IMR-90 (cell line): ENCODE measurements at regions not wholly inside any gene's neighbourhood (a gene's known extent, or its start where the extent isn't known, plus 50 kb on each side); places are given as distances from the start of the nearest gene placed in this dataset.

Experiments
- BHLHE40 ChIP-seq: fragments of 150-350 bp; IDR thresholded peaks from 2 replicates; pipeline ENCODE4 v1.6.1; 2016; ENCODE audit warnings: mild to moderate bottlenecking, low read depth, low read length
- CEBPB ChIP-seq: IDR thresholded peaks from 2 replicates; pipeline ENCODE4 v1.6.1; 2012; ENCODE audit warnings: low read depth, low read length, improper control_type of control experiment
- CHD1 ChIP-seq: IDR thresholded peaks from 2 replicates; pipeline ENCODE4 v1.6.1; 2012; ENCODE audit warnings: low read depth, low read length, improper control_type of control experiment
- MXI1 ChIP-seq: IDR thresholded peaks from 2 replicates; pipeline ENCODE4 v1.6.1; 2012; ENCODE audit warnings: low read depth, mild to moderate bottlenecking, low read length, moderate library complexity, borderline replicate concordance
- POLR2A ChIP-seq: IDR thresholded peaks from 2 replicates; pipeline ENCODE4 v1.6.1; 2012; ENCODE audit warnings: mild to moderate bottlenecking, low read depth, low read length
- RAD21 ChIP-seq: IDR thresholded peaks from 2 replicates; pipeline ENCODE4 v1.6.1; 2012; ENCODE audit warnings: low read length, improper control_type of control experiment
- RCOR1 ChIP-seq: IDR thresholded peaks from 2 replicates; pipeline ENCODE4 v1.6.1; 2012; ENCODE audit warnings: mild to moderate bottlenecking, low read length, improper control_type of control experiment; ENCODE audit not compliant: insufficient replicate concordance
- RFX5 ChIP-seq: IDR thresholded peaks from 2 replicates; pipeline ENCODE4 v1.8.0; 2012; ENCODE audit warnings: low read depth, mild to moderate bottlenecking, low read length, moderate library complexity
- SMC3 ChIP-seq: fragments of 150-350 bp; IDR thresholded peaks from 2 replicates; pipeline ENCODE4 v1.6.1; 2016; ENCODE audit warnings: low read depth, mild to moderate bottlenecking, antibody characterized with exemption, low read length, moderate library complexity
- TF ChIP-seq, protein P1 (sequence below): conservative IDR thresholded peaks from 2 replicates; pipeline ENCODE4 v1.5.1; 2012; ENCODE audit warnings: mild to moderate bottlenecking, low read depth, low read length, improper control_type of control experiment
- TF ChIP-seq, protein P2 (sequence below): fragments of 150-350 bp; IDR thresholded peaks from 2 replicates; pipeline ENCODE4 v1.6.1; 2016; ENCODE audit warnings: low read depth, mild to moderate bottlenecking, low read length, moderate library complexity, borderline replicate concordance
- TF ChIP-seq, protein P3 (sequence below): fragments of 150-350 bp; IDR thresholded peaks from 2 replicates; pipeline ENCODE4 v1.6.1; 2017; ENCODE audit warnings: mild to moderate bottlenecking, antibody characterized with exemption, low read length, low read depth

DNA sequence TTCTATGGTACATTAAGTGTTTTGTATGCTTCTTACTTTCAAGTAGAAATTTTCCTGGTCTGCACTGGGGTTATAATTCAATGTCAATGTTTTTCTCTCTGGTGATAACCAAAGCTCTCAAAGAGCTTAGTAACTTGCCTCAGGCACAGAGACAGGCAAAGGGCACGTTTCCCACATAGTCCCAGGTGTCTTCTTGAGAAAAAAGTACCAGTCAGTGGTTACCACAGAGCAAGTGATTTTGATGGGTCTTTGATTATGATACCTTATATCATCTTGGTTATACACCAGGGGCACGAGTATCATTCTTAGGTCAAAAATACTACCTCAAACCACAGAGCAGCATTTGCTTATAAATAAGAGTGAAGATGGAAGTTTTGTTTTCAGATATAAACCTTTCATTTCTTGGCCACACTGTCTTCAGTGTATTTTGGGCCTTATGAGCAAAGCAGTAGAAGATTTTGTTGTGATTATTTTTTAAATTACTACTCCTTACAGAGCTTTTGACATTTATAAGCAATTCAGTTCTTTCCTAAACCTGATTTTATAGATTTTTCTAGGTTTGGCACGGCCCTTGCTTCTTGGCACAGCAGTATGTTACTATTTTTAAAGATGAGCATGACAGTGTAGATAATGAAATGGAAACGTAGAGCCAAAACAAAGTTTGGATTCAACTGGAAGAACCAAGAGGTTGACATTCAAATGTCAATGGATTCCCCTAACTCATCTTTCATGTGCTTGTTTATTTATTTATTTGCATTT lies 85.3 kb upstream of the TLL1 start:
- TF ChIP-seq, protein P1, sequence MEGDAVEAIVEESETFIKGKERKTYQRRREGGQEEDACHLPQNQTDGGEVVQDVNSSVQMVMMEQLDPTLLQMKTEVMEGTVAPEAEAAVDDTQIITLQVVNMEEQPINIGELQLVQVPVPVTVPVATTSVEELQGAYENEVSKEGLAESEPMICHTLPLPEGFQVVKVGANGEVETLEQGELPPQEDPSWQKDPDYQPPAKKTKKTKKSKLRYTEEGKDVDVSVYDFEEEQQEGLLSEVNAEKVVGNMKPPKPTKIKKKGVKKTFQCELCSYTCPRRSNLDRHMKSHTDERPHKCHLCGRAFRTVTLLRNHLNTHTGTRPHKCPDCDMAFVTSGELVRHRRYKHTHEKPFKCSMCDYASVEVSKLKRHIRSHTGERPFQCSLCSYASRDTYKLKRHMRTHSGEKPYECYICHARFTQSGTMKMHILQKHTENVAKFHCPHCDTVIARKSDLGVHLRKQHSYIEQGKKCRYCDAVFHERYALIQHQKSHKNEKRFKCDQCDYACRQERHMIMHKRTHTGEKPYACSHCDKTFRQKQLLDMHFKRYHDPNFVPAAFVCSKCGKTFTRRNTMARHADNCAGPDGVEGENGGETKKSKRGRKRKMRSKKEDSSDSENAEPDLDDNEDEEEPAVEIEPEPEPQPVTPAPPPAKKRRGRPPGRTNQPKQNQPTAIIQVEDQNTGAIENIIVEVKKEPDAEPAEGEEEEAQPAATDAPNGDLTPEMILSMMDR: no peak
- TF ChIP-seq POLR2A: no peak
- no peak for TF ChIP-seq SMC3
- TF ChIP-seq, protein P2, sequence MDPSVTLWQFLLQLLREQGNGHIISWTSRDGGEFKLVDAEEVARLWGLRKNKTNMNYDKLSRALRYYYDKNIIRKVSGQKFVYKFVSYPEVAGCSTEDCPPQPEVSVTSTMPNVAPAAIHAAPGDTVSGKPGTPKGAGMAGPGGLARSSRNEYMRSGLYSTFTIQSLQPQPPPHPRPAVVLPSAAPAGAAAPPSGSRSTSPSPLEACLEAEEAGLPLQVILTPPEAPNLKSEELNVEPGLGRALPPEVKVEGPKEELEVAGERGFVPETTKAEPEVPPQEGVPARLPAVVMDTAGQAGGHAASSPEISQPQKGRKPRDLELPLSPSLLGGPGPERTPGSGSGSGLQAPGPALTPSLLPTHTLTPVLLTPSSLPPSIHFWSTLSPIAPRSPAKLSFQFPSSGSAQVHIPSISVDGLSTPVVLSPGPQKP: no peak
- no peak for TF ChIP-seq BHLHE40
- TF ChIP-seq, protein P3, sequence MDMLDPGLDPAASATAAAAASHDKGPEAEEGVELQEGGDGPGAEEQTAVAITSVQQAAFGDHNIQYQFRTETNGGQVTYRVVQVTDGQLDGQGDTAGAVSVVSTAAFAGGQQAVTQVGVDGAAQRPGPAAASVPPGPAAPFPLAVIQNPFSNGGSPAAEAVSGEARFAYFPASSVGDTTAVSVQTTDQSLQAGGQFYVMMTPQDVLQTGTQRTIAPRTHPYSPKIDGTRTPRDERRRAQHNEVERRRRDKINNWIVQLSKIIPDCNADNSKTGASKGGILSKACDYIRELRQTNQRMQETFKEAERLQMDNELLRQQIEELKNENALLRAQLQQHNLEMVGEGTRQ: no peak
- no peak for TF ChIP-seq CEBPB
- no peak for TF ChIP-seq RCOR1
- TF ChIP-seq MXI1: no peak
- no peak for TF ChIP-seq RAD21
- TF ChIP-seq CHD1: no peak
- no peak for TF ChIP-seq RFX5
